Neuron (in vitro differentiated cells): ENCODE measurements at regions not wholly inside any gene's neighbourhood (a gene's known extent, or its start where the extent isn't known, plus 50 kb on each side); places are given as distances from the start of the nearest gene placed in this dataset.

Source experiments
- H2AFZ ChIP-seq: one replicate; pipeline ENCODE4 v1.6.1; 2013; ENCODE audit warnings: low read depth, mild to moderate bottlenecking, inconsistent platforms, low read length, moderate library complexity
- H3K27me3 ChIP-seq: one replicate; pipeline ENCODE4 v1.6.1; 2013; ENCODE audit warnings: low read length; ENCODE audit not compliant: insufficient read depth
- H3K36me3 ChIP-seq: one replicate; pipeline ENCODE4 v1.6.1; 2013; ENCODE audit warnings: low read length; ENCODE audit not compliant: insufficient read depth
- H3K4me1 ChIP-seq: one replicate; pipeline ENCODE4 v1.6.1; 2013; ENCODE audit warnings: low read length; ENCODE audit not compliant: insufficient read depth
- H3K4me3 ChIP-seq: 2 replicates; pipeline ENCODE4 v1.5.1; 2013; ENCODE audit warnings: mild to moderate bottlenecking, low read length, moderate library complexity
- H3K9me3 ChIP-seq: one replicate; pipeline ENCODE4 v1.6.1; 2013; ENCODE audit warnings: low read length

DNA sequence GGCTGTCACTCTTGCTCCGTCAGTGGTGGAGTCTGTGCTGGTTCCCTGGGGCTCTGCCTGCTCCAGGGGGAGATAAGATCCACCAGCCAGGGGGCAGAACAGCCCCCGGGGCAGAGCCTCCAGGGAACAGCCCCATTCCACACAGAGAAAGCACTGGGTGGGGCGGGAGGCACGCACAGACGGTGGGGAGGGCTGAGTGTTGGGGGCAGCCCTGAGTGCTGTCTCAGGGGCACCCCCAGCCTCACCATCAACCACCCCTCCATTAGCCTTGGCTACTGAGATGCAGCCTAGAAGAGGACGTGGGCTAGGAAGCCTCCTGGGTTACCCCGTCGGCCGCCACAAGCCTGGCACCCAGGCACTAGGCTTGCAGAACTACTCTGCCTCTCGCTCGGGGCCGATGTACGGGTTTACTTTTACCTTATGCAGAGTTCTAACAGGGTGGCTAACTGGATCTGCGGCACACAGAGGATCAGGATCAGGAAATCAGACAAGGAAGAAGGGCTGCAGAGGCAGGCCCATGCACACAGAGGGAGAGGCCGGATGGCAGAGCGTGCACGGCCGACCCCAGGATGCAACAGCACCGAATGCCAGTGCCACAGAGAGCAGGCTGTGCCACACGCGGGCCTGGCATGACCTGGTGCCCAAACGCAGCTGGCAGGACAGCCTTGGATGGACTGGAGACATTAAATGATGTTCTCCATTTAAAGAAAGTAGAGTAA, 140.5 kb downstream of the CTTN start:
- Histone ChIP-seq H3K4me3 (no peak overlapping the region), H3K27me3 (no peaks in the 10 kb centered on the region), H3K4me1 (no peaks in the 10 kb centered on the region), H3K36me3 (no peaks in the 10 kb centered on the region), H2AFZ (no peak overlapping the region), H3K9me3 (peaks cover 10% of the 10 kb centered on the region)

DNA sequence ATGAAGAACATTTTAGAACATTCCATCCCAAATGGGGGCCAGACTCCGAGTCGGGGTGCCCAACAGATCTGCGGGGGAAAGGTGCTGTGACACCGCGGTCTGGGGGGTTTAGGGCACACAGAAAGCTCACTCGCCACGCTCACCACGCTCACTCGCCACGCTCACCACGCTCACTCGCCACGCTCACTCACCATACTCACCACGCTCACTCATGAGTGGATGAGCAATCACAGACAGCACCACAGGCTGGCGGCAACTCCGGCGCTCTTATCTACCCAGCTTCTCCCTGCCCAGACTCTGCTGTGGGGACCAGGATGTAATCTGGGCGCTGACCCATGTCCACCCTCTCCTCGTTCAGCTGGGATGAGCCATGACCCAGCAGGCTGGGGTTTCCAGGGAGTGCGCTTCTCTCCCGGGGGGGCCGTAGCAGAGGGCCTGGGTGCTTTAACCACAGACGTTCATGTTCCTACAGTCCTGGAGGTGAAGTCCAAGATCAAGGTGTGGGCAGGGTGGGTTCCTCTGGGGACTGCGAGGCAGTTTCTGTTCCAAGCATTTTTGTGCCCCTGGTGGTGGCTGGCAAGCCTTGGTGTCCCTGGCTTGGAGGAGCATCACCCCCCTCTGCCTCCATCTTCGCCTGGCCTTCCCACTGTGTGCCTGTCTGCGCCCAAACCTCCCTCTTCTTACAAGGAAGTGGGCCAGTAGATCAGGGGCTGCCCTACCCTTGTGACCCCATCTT, 141.2 kb downstream of the CTTN start:
- Histone ChIP-seq H3K27me3 (no peaks in the 10 kb centered on the region), H3K4me1 (peaks cover 5% of the 10 kb centered on the region), H3K36me3 (no peaks in the 10 kb centered on the region), H2AFZ (no peak overlapping the region), H3K4me3 (no peak overlapping the region), H3K9me3 (peaks cover 10% of the 10 kb centered on the region)

DNA sequence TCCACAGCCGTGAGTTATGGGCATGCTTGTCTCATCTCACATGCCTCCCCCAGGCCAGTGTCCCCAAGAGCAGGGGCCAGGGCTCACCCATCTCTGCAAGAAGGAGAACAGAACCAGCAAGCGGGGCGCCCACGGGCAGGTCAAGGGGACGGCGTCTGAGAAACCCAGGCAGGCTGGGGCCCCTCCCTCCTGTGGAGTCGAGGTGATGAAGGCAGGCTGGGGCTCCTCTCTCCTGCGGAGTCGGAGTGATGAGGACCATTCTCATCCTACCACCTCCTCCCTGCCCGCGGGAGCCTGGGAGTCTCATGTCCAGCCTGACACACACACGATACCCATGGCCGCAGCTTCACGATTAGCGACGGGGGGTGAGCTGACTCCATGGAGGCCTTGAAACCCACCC, 141.9 kb downstream of the CTTN start:
- Histone ChIP-seq H2AFZ (no peak overlapping the region), H3K4me3 (no peak overlapping the region), H3K27me3 (no peaks in the 10 kb centered on the region), H3K9me3 (peaks cover 5% of the 10 kb centered on the region), H3K36me3 (no peaks in the 10 kb centered on the region), H3K4me1 (peaks cover 12% of the 10 kb centered on the region)

GRCh38 chr11:70541176-70541575, 142.8 kb downstream of the CTTN start:
- H3K36me3 ChIP-seq: no peaks in the 10 kb centered on the region
- H3K4me1 ChIP-seq: peaks cover 18% of the 10 kb centered on the region

DNA sequence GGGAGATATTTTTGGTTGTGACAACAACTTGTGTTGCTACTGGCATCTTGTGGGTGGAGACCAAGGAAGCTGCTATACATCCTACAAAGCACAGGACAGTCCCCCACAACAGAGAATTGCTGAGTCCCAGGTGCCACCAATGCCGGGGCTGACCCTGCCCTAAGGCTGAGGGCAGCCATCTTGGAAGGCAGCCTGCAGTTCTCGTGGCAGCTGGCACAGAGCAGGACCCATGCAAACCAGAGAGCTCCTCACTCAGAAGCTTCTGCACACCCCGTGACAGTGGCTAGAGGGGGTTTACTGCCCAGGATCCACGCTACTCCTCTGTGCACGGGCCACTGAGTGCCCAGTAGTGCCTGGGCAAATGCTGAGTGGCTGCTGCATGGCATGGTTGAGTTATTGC, 143.4 kb downstream of the CTTN start:
- peaks cover 2% of the 10 kb centered on the region for H3K9me3 ChIP-seq
- no peak overlapping the region for H2AFZ ChIP-seq
- H3K4me3 ChIP-seq: no peak overlapping the region
- peaks cover 22% of the 10 kb centered on the region for H3K4me1 ChIP-seq
- no peaks in the 10 kb centered on the region for H3K27me3 ChIP-seq
- H3K36me3 ChIP-seq: no peaks in the 10 kb centered on the region

More at GRCh38 chr11:70541176-70541575, 142.8 kb downstream of the CTTN start:
- no peak overlapping the region for H2AFZ ChIP-seq
- H3K9me3 ChIP-seq: peaks cover 2% of the 10 kb centered on the region
- H3K27me3 ChIP-seq: no peaks in the 10 kb centered on the region
- no peak overlapping the region for H3K4me3 ChIP-seq

DNA sequence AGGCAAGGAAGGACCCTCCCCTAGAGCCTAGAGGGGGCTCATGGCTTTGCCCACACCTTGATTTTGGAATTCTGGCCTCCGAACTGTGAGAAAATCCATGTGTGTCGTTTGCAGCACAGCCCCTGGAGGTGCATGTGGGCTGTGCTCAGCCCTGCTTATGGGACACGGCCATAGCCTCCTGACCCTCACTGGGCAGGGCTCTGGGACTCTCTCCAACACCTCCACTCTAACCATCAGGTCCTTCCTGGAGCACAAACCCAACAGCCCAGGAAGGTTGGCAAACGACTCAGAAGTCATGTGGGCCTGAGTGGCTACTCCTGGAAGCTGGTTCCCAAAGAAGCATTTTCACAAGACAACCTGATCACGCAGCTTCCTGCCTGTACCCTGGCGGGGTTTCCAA, 144.1 kb downstream of the CTTN start:
- Histone ChIP-seq H3K4me1 (peaks cover 24% of the 10 kb centered on the region), H3K9me3 (peaks cover 2% of the 10 kb centered on the region), H3K27me3 (no peaks in the 10 kb centered on the region), H3K4me3 (no peak overlapping the region), H3K36me3 (no peaks in the 10 kb centered on the region), H2AFZ (no peak overlapping the region)

DNA sequence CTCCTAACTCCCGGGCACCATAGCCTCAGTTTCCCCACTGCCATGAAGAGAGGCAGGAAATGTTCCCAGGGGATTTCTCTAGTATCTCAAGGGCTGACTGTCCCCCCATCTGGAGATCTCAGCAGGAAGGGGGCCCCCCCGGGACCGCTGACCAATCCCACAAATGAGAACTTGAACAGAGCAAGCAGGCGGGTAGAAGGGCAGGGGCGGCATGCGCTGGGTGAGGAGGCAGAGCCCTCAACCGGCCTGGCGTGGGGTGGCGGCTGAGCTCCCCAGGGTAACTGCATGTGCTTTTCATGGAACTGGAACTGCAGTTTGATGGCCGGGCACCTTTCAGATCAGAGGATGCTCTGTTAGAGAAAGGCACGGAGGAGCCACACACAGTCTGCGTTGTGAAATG, 144.5 kb downstream of the CTTN start:
- Histone ChIP-seq H3K4me3 (no peak overlapping the region), H3K36me3 (no peaks in the 10 kb centered on the region), H2AFZ (no peak overlapping the region), H3K9me3 (peaks cover 2% of the 10 kb centered on the region), H3K27me3 (no peaks in the 10 kb centered on the region), H3K4me1 (peaks cover 28% of the 10 kb centered on the region)

DNA sequence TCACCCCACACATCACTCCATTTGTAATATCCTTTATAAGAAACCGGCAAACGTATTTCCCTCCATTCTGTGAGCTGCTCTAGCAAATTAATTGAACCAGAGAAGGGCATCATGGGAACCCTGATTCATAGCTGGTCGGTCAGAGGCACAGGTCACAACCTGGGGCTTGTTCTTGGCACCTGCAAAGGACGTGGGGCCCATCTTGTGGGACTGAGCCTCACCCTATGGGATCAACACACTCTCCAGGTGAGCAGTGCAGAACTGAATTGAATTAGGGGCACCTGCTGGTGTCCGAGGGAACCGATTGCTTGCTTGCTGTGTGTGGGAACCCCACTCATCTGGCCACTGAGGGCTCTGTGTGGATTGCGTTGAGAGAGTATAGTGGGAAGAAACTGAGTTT, 145.3 kb downstream of the CTTN start:
- Histone ChIP-seq H2AFZ (no peak overlapping the region), H3K4me1 (peaks cover 35% of the 10 kb centered on the region), H3K27me3 (no peaks in the 10 kb centered on the region), H3K9me3 (peaks cover 2% of the 10 kb centered on the region), H3K4me3 (no peak overlapping the region), H3K36me3 (no peaks in the 10 kb centered on the region)

DNA sequence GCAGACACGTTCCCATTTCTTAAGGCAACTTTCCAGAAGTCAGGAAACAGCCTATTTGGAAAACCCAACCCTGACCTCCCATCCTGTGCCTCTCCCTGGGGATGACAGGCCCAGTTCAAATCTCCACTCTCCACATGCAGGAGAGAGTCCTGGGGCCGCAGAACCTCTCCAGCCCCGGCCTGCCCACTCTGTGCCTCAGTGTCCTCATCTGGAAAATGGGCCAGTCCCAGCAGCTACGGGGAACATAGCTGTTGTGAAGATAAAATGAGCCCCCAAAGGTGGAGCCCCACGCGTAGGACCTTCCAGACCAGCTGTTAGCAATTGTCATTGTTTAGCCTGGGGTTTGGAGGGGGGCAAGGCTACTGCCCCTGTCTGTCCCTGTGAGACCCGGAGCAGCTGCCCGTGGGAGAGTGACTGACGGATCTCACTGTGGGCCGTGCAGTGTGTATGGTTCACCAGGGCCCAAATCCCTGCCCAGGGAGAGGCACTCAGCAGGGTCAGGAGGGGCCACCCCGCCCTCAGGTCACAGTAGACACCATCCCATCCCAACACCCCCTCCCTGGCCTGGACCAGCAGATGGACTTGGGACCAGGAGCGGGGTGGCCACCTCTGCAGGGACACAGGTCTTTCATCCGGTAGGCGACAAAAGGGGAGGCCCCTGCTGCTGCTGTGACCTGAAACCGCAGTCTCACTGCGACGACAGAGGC, 145.9 kb downstream of the CTTN start:
- Histone ChIP-seq H3K9me3 (peaks cover 2% of the 10 kb centered on the region), H3K4me3 (no peak overlapping the region), H3K27me3 (no peaks in the 10 kb centered on the region), H2AFZ (no peak overlapping the region), H3K36me3 (no peaks in the 10 kb centered on the region), H3K4me1 (peaks cover 36% of the 10 kb centered on the region)

DNA sequence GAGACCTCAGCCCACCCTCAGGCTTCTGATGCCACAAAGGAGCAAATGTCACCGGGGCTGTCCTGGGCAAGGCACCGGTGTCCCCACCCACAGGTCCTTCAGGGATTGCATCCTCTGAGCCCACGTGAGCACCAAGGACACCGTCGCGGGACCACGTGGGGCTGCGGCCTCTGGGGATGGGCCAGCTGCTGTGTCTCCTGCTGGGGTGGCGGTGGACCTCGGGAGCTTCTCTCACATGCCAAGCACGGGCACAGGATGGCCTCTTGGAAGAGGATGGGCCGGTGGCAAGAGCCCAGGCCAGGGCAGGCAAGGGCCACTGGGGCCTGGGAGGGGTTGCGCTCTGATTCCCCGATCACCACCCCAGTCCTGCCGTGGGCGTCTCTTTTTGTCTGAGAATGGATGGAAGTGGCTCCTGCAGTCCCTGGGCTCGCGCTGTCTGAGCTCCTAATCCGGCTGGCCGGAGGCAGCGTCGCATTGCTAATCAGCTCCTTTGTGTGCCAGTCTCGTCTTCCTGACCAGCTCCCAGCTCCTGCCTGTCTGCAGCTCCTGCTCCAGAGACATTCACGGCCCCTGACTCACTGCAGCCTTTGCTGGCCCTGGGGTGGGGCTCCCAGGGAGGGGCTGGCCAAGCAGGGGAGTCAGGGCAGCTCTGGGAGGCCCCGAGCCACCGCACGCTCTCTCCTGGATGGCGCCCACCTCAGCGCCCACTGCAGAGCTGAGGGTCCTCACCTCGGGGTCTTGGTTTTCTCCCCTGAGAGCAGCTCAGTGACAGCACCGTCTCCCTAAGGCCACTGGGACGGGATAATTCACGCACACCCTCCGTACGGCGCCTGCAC, 146.7 kb downstream of the CTTN start:
- Histone ChIP-seq H2AFZ (no peak overlapping the region), H3K4me3 (no peak overlapping the region), H3K27me3 (no peaks in the 10 kb centered on the region), H3K4me1 (peaks cover 36% of the 10 kb centered on the region), H3K36me3 (no peaks in the 10 kb centered on the region), H3K9me3 (no peaks in the 10 kb centered on the region)

DNA sequence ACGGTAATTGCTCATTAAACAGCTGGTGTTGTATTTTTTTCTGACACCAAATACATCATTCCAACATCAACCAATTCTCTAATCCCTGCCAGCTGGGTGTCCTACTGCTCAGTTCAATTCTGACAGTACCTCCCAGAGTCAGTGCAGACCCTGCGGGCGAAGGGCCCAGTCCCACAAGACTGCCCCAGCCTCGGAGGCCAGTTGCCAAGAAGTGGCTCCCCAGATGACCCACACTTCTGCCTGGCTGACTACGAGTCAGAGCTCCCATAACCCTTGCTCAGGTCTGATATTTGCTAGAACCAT, 147.2 kb downstream of the CTTN start:
- H3K27me3 ChIP-seq: no peaks in the 10 kb centered on the region
- H2AFZ ChIP-seq: no peak overlapping the region
- no peaks in the 10 kb centered on the region for H3K9me3 ChIP-seq
- H3K36me3 ChIP-seq: no peaks in the 10 kb centered on the region
- no peak overlapping the region for H3K4me3 ChIP-seq
- H3K4me1 ChIP-seq: peaks cover 36% of the 10 kb centered on the region

DNA sequence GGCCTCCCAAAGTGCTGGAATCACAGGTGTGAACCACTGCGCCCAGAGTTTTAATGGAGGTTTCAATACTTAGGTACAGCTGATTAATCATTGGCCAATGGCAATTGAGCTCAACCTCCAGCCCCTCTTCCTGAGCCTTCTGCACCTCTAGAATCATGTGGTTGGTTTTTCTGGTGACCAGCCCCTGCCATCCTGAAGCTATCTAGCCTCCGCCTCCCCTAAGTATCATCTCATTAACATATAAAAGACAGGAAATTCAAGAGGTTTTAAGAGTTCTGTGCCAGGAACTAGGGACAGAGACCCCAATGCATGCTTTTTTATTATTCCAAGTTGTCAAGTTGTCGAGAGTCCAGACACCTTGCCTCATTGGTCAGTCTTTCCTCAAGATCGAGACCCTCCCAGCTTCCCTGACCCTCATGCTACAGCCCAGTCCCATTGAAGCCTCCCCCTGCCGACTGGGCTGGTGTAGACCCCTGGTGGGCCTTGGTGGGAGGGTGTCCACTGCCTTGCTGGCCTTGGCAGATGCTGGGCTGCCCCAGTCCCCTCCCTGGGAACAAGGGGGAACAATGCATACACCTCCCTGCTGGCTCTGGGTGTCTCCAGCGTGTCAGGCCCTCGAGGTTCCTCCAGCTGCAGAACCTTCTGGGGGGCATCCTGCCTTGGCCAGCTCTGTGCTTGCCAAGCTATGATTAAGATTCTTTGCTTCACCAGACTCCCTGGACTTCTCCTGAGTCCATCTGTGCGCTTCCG, 148.0 kb downstream of the CTTN start:
- Histone ChIP-seq H3K9me3 (no peaks in the 10 kb centered on the region), H3K4me1 (peaks cover 36% of the 10 kb centered on the region), H3K36me3 (no peaks in the 10 kb centered on the region), H3K4me3 (no peak overlapping the region), H3K27me3 (no peaks in the 10 kb centered on the region), H2AFZ (no peak overlapping the region)
